OCI-LY3 (cell line): ENCODE measurements at regions not wholly inside any gene's neighbourhood (a gene's known extent, or its start where the extent isn't known, plus 50 kb on each side); places are given as distances from the start of the nearest gene placed in this dataset.

Experiments used
- CTCF ChIP-seq: fragments of 200-600, 300-600 bp; sonication (generic); IDR thresholded peaks from 2 replicates; pipeline ENCODE4 v1.5.1; 2014; ENCODE audit warnings: antibody characterized with exemption, low read length, low read depth
- EZH2phosphoT487 ChIP-seq: fragments of 200-600 bp; shearing (Covaris generic); IDR thresholded peaks from 2 replicates; pipeline ENCODE4 v1.6.1; 2018; ENCODE audit warnings: antibody characterized with exemption, mixed run types, low read depth

GRCh38 chr9:10706788-10707187 lies 94.0 kb upstream of the PTPRD start:
- TF ChIP-seq CTCF (no peak), EZH2phosphoT487 (no peak)
